ENCODE measurements at regions not wholly inside any gene's neighbourhood (a gene's known extent, or its start where the extent isn't known, plus 50 kb on each side); places are given as distances from the start of the nearest gene placed in this dataset.

DNA sequence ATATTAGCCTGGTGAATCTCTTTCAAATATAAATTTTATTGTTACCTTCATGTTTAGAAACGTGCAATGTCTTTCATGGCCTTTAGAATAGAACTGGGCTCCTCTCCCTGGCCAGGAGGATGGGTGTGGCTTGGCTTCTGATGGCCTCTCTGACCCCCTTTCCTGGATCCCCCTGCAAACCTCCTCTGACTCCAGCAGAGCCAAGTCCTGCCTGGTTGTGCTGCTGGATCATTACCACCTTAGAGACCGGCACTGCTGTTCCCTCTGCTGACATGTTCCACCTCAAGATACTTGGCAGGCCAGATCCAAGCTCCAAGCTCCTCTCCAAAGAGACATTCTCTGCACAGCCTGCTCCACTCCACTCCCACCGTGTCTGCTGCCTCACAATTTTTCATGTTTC, 823.8 kb upstream of the HS6ST1 start:
- TF ChIP-seq, protein P1, sequence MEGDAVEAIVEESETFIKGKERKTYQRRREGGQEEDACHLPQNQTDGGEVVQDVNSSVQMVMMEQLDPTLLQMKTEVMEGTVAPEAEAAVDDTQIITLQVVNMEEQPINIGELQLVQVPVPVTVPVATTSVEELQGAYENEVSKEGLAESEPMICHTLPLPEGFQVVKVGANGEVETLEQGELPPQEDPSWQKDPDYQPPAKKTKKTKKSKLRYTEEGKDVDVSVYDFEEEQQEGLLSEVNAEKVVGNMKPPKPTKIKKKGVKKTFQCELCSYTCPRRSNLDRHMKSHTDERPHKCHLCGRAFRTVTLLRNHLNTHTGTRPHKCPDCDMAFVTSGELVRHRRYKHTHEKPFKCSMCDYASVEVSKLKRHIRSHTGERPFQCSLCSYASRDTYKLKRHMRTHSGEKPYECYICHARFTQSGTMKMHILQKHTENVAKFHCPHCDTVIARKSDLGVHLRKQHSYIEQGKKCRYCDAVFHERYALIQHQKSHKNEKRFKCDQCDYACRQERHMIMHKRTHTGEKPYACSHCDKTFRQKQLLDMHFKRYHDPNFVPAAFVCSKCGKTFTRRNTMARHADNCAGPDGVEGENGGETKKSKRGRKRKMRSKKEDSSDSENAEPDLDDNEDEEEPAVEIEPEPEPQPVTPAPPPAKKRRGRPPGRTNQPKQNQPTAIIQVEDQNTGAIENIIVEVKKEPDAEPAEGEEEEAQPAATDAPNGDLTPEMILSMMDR (IDR thresholded peaks at IDR 0.05), result no peak
- TF ChIP-seq POLR2A (IDR thresholded peaks at IDR 0.05), result no peak

Measured in Peyer's patch (tissue), 4 donors.